ENCODE measurements at regions not wholly inside any gene's neighbourhood (a gene's known extent, or its start where the extent isn't known, plus 50 kb on each side); places are given as distances from the start of the nearest gene placed in this dataset.

GRCh38 chr3:146838221-146838620 lies 233.1 kb upstream of the PLSCR5 start:
- no peak for DNase-seq

DNA sequence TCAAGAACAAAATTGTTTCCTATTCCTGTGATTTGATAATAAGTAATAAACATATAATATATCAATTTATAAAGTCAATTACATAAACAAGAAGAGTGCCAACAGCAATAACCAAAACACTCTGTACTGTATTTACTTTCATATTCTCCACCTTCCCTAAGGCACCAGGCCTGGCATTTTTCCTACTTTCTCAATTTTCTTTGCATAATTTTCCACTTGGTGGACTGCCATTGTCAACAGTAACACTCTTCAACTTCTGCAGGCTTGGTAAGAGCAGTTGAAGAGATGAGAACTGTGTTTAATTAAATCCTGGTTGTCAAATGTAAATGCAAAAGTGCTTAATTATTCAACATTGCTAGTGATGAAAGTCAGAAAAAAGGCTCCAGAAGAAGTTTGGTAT lies 229.8 kb upstream of the PLSCR5 start:
- peak in 1 of 2 donors; percentile 19 for DNase-seq

GRCh38 chr3:146832857-146833458 lies 227.8 kb upstream of the PLSCR5 start:
- DNase-seq: peak; percentile 18 to 55

DNA sequence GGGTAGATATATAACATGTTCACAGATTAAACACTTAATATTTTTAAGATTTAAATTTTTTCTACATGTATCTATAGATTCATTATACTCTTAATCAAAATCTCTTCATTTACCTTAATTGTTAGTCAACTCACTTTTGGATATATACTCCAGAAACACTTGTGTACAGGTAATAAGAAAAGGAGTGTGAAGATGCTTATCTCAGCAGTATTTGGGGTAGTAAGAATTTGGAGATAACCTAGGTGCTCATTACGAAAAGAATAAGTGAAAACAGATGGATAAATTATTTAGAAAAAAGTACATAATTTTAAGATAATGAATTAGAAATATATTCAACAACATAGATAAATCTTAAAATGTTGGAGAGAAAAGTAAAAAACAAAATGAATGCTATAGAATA lies 226.5 kb upstream of the PLSCR5 start:
- no peak for DNase-seq

- DNase-seq: no peak
Observed at GRCh38 chr3:146830231-146830630, 225.1 kb upstream of the PLSCR5 start.

DNA sequence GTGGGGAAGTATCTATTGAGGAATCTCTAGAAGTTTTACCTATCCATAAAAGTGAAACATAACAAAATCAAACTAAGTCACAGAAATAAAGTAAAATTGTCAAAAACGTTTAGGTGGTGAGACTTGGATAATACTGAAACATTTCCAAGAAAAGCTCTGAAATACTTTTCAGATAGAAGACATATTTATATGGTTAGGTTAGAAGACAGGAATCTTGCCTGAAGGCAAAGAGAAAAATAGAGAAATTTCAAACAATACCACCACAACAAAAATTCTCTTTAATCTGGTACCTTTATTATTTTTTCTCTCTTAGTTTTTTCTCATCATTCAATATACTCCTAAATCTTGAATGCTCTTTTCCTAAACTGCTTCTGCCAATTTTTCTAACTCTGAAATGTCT lies 222.7 kb upstream of the PLSCR5 start:
- DNase-seq: no peak

DNA sequence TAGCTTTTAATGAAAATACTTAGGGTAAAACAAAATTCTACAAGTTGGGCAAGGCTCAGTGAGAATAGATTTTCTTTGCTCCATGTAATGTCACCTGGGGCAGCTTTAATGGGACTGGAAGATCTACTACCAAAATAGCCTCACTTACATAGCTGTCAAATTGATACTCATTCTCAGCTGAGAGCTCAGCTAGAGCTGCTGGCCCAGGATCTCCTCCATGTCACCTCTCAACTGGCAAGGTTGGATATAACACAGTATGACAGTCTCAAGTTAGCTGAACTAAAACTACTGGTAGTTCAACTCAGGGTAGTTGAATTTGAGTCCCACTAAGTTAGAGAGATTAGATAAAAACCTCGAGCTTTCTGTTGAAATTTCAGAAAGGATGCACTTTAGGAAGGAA lies 218.5 kb upstream of the PLSCR5 start:
- no peak for DNase-seq

DNA sequence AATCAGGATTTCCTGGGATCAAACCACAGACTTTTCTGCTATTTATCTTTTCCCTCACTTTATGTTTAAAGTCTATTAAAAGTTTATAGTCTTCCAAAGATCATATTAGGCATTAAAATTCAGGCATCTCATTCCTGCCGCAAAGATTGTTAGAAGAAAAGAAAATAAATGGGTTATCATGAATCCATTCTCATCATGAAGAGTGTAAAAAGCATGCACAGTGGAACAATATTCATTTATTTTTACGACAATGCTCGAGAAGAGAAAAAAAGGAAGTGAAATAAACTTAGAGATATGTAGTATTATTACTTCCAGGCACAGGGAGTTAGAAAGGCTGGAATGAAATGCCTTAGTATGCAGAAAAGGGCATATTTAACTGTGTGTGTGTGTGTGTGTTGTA lies 213.7 kb upstream of the PLSCR5 start:
- DNase-seq: no peak

DNA sequence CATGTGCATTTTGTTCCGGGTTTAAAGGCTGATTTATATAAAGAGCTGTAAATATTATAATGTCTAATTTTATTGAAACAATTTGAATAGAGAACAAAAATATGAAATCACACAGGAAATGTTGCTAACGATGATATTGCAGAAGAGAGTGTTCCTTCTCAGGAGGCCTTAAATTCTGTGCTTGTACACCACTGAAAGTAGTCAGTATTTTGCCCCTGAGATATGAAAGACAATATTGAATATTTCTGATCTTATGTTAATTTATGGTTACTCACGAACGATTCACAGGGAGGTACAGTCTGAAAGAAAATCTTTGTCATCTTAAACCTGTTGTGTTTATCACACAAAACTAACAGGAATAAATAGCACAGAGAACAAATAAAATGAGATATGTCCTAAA lies 213.2 kb upstream of the PLSCR5 start:
- no peak for DNase-seq

- no peak for DNase-seq
Observed at GRCh38 chr3:146817704-146818103, 212.6 kb upstream of the PLSCR5 start.

- no peak for DNase-seq
Observed at GRCh38 chr3:146814601-146815315, 209.6 kb upstream of the PLSCR5 start.

DNA sequence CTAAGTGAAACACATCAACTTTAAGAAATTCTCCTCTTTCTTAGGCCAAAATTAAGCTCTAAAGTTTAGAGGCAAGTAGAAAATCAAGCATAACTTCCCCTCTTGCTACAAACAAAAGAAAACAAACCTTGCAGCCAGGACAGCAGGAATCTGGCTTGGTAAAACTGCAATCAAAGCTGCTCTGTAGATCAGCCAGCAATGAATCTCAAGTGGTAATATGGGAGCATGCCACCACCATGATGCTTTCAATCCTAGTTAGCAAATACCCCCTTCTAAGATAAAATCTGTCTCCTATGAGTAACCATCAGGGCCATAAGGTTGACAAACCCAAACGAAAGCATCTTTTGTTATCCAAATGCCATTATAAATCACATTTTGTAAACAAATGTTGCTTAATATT lies 208.3 kb upstream of the PLSCR5 start:
- no peak for DNase-seq

GRCh38 chr3:146803745-146804144 lies 198.6 kb upstream of the PLSCR5 start:
- DNase-seq: no peak

- DNase-seq: no peak
Observed at GRCh38 chr3:146801492-146801891, 196.3 kb upstream of the PLSCR5 start.

- no peak for DNase-seq
Observed at GRCh38 chr3:146800484-146800883, 195.3 kb upstream of the PLSCR5 start.

GRCh38 chr3:146796078-146796477 lies 190.9 kb upstream of the PLSCR5 start:
- DNase-seq: no peak

GRCh38 chr3:146783446-146783845 lies 178.3 kb upstream of the PLSCR5 start:
- no peak for DNase-seq

DNA sequence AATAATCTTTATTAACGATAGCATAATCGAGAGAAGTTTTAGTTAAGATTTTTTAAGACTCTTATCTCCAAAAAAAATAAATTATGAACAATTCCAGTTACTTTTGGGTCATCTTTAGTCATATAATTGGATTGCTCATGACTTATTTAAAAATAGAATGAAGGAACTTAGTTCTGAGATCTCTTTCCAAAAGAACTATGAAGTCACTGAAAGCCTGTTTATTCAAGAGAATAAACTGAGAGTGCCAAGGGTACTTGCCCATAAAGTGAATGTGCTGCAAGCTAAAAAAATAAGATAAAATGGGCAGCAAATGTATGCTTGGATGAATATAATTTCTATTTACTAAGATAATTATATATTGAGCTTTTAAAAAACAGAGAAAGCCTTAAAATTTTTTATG lies 176.5 kb upstream of the PLSCR5 start:
- no peak for DNase-seq

DNA sequence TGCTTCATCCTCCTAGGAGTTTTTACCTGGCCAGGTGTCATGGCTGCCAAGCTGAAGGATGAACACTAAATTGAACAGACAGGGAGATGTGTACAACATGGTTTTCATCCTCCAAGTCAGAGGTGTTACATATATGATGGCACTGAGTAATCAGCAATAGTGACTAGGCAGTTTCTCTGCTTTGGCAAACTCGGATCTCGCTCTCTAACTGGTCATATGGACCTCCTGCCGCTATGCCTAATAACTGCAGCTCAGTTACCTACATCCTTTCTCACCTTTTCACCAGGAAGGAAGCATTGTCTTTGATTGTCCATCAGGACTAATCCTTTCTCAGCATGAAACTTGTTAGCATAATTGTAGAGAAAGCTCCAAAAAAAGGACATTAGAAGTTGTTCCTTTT lies 175.9 kb upstream of the PLSCR5 start:
- no peak for DNase-seq

DNA sequence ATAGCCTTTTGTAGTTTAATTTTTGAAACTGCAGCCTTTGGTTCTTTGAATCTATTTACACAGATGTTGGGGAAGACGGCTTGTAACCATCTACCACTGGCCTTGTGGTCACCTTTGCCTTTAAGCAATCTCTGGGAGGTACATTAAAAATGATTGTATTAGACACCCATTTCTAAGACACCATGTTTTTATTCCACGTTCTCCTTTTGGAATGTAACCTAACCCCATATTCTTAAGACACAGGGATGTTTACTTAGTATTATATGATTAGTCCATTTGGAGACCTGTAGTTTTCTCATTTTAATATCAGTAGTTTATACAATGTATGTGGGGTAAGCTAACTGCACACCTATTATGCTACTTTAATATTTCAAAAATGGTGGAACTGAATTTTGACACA lies 175.1 kb upstream of the PLSCR5 start:
- no peak for DNase-seq

GRCh38 chr3:146777941-146778340 lies 172.8 kb upstream of the PLSCR5 start:
- no peak for DNase-seq

DNA sequence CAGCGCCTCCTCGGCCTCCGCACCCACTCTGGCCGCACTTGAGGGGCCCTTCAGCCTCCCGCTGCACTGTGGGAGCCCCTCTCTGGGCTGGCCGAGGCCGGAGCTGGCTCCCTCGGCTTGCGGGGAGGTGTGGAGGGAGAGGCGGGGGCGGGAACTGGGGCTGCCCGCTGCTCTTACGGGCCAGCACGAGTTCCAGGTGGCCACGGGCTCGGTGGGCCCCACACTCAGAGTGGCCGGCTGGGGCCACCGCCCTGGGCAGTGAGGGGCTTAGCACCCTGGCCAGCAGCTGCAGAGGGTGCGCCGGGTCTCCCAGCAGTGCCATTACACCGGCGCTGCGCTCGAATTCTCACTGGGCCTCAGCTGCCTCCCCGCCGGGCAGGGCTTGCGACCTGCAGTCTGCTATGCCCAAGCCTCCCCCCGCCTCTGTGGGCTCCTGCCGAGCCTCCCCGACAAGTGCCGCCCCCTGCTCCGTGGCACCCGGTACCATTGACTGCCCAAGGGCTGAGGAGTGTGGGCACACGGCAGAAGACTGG lies 167.1 kb upstream of the PLSCR5 start:
- no peak for DNase-seq

- DNase-seq: no peak
Observed at GRCh38 chr3:146770881-146771280, 165.7 kb upstream of the PLSCR5 start.

GRCh38 chr3:146770301-146770700 lies 165.2 kb upstream of the PLSCR5 start:
- DNase-seq: no peak
